Testis (tissue), 2 donors: ENCODE measurements at regions not wholly inside any gene's neighbourhood (a gene's known extent, or its start where the extent isn't known, plus 50 kb on each side); places are given as distances from the start of the nearest gene placed in this dataset.

Experiments used
- DNase-seq: peaks from one replicate; pipeline ENCODE4 v3.0.0-alpha.2; 2019
- H3K27ac ChIP-seq, 2 donors: fragments of 200-600 bp; sonication (generic); one replicate each; pipeline ENCODE4 v1.5.1; 2019
- H3K27me3 ChIP-seq: fragments of 200-600 bp; sonication (generic); one replicate; pipeline ENCODE4 v1.5.1; 2019
- H3K36me3 ChIP-seq: fragments of 200-600 bp; sonication (generic); one replicate; pipeline ENCODE4 v1.5.1; 2017; ENCODE audit warnings: low read depth; ENCODE audit errors: missing control alignments
- H3K4me1 ChIP-seq: fragments of 200-600 bp; sonication (generic); one replicate; pipeline ENCODE4 v1.5.1; 2019
- H3K4me3 ChIP-seq, 2 donors: fragments of 200-600 bp; sonication (generic); one replicate each; pipeline ENCODE4 v1.5.1; 2017 to 2019
- H3K9me3 ChIP-seq: fragments of 200-600 bp; sonication (generic); one replicate; pipeline ENCODE4 v1.5.1; 2017
- POLR2A ChIP-seq: fragments of 450-650 bp; IDR thresholded peaks from one replicate; pipeline ENCODE4 v1.6.1; 2017; ENCODE audit warnings: antibody characterized with exemption, mild to moderate bottlenecking, moderate library complexity
- WGBS, 2 donors: methylation state at CpG; one replicate each; pipeline ENCODE4 v1.1.5; 2018; 5-methylcytosine and 5-hydroxymethylcytosine counted together
- intact Hi-C: fragments of 100-400 bp; cut with DNase I; formaldehyde crosslinking; loops from one replicate; pipeline ENCODE4 v1.15.1; 2023; ENCODE audit warnings: low total_unique reads
- TF ChIP-seq, protein P1 (sequence below), 3 experiments: fragments of 450-650 bp in 2 of 3; fragments of 200-600 bp in 1 of 3; sonication (generic) in 1 of 3; IDR thresholded peaks; one replicate each; pipeline ENCODE4 v1.5.1; 2016 to 2019; ENCODE audit warnings: antibody characterized with exemption in 3 of 3, mild to moderate bottlenecking in 2 of 3, moderate library complexity in 1 of 3

- no peaks in the 10 kb centered on the region for H3K9me3 ChIP-seq
- TF ChIP-seq, protein P1, sequence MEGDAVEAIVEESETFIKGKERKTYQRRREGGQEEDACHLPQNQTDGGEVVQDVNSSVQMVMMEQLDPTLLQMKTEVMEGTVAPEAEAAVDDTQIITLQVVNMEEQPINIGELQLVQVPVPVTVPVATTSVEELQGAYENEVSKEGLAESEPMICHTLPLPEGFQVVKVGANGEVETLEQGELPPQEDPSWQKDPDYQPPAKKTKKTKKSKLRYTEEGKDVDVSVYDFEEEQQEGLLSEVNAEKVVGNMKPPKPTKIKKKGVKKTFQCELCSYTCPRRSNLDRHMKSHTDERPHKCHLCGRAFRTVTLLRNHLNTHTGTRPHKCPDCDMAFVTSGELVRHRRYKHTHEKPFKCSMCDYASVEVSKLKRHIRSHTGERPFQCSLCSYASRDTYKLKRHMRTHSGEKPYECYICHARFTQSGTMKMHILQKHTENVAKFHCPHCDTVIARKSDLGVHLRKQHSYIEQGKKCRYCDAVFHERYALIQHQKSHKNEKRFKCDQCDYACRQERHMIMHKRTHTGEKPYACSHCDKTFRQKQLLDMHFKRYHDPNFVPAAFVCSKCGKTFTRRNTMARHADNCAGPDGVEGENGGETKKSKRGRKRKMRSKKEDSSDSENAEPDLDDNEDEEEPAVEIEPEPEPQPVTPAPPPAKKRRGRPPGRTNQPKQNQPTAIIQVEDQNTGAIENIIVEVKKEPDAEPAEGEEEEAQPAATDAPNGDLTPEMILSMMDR (IDR thresholded peaks at IDR 0.05), result no peak
- no peak for TF ChIP-seq POLR2A
- DNase-seq, result no peak
- intact Hi-C loops, result no loop called here
- H3K4me1 ChIP-seq, result no peaks in the 10 kb centered on the region
- no peak overlapping the region for H3K4me3 ChIP-seq
- 76 to 83% methylated on average over 5 of the region's 5 CpGs for WGBS, 2 donors
- H3K27ac ChIP-seq, result no peak overlapping the region
- no peaks in the 10 kb centered on the region for H3K36me3 ChIP-seq
- no peaks in the 10 kb centered on the region for H3K27me3 ChIP-seq
These were observed 302.6 kb upstream of the ARID1B start for GRCh38 chr6:156474507-156475120.

DNA sequence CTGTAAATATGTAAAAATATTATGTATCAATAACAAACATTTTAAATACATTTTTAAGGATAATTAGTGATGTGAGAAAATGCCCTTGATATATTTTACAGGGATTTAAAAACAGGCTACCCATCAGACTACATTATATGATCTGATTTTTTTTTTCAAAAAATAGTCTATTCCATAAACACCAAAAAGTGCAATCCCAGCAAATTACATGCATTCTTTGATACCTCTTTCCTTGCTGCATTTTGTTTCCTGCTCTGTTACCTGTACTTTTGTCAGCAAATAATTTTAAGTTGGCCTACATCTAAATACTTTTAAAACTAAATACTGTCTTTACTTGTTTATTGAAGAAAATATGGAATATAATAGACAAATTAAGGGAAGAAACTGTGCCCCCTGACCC is 306.2 kb upstream of the ARID1B start:
- Histone ChIP-seq H3K27me3 (no peaks in the 10 kb centered on the region), H3K27ac (no peak overlapping the region), H3K36me3 (no peaks in the 10 kb centered on the region), H3K9me3 (no peaks in the 10 kb centered on the region), H3K4me3 (no peak overlapping the region), H3K4me1 (no peaks in the 10 kb centered on the region)
- intact Hi-C loops, result no loop called here
- TF ChIP-seq, protein P1 (IDR thresholded peaks at IDR 0.05), result no peak
- no peak for TF ChIP-seq POLR2A
- DNase-seq, result no peak

- Histone ChIP-seq H3K27me3 (no peaks in the 10 kb centered on the region), H3K9me3 (no peaks in the 10 kb centered on the region), H3K27ac (no peak overlapping the region), H3K36me3 (no peaks in the 10 kb centered on the region), H3K4me1 (no peaks in the 10 kb centered on the region), H3K4me3 (no peak overlapping the region)
- intact Hi-C loops, result no loop called here
- TF ChIP-seq, protein P1 (IDR thresholded peaks at IDR 0.05), result no peak
- no peak for TF ChIP-seq POLR2A
- 68 to 76% methylated on average over 7 of the region's 7 CpGs for WGBS, 2 donors
- no peak for DNase-seq
These were observed 312.9 kb upstream of the ARID1B start for GRCh38 chr6:156464100-156464878.

DNA sequence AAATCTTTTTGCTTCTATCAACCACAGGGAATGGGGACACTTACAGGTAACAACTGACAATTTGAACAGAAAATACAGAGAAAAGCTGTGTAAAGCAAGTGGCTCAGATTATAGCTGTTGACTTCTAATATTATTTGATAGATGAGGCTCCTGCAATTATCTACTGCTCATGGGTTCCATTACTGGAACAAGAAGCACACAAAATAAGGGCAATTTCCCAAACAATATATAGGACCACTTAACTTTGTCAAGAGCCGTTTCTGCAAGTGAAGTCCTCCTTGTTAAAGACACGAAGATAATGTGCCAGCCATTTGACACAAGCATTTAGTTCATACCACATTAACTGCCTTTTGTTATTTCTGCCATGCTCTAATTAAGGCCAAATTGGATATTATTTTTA is 315.5 kb upstream of the ARID1B start:
- no peaks in the 10 kb centered on the region for H3K4me1 ChIP-seq
- H3K4me3 ChIP-seq, result no peak overlapping the region
- intact Hi-C loops, result no loop called here
- H3K36me3 ChIP-seq, result no peaks in the 10 kb centered on the region
- 90 to 91% methylated on average over 2 of the region's 2 CpGs for WGBS, 2 donors
- no peaks in the 10 kb centered on the region for H3K27me3 ChIP-seq
- no peaks in the 10 kb centered on the region for H3K9me3 ChIP-seq
- no peak overlapping the region for H3K27ac ChIP-seq
- no peak for DNase-seq
- TF ChIP-seq POLR2A, result no peak
- TF ChIP-seq, protein P1 (IDR thresholded peaks at IDR 0.05), result no peak

GRCh38 chr6:156457601-156458000 is 319.6 kb upstream of the ARID1B start:
- H3K36me3 ChIP-seq, result no peaks in the 10 kb centered on the region
- intact Hi-C loops, result no loop called here
- TF ChIP-seq, protein P1 (IDR thresholded peaks at IDR 0.05), result no peak
- TF ChIP-seq POLR2A, result no peak
- H3K27me3 ChIP-seq, result no peaks in the 10 kb centered on the region
- H3K9me3 ChIP-seq, result no peaks in the 10 kb centered on the region
- no peak for DNase-seq
- H3K4me3 ChIP-seq, result no peak overlapping the region
- no peak overlapping the region for H3K27ac ChIP-seq
- no peaks in the 10 kb centered on the region for H3K4me1 ChIP-seq
